ENCODE measurements at regions not wholly inside any gene's neighbourhood (a gene's known extent, or its start where the extent isn't known, plus 50 kb on each side); places are given as distances from the start of the nearest gene placed in this dataset.

- no peak for TF ChIP-seq POLR2A (IDR thresholded peaks at IDR 0.05)
- Histone ChIP-seq H3K36me3 (no peaks in the 10 kb centered on the region), H3K9me3 (peaks cover 0 to 10% (median 0%) of the 10 kb centered on the region in 3 donors), H3K4me3 (no peak overlapping the region), H3K27ac (no peak overlapping the region), H3K4me1 (peaks cover 0 to 16% of the 10 kb centered on the region in 2 donors), H3K27me3 (no peaks in the 10 kb centered on the region)
- in situ Hi-C loops (cut with MboI; ENCODE audit: low sequenced_read_pairs in 4 of 4) (loop anchor here in 1 of 4 donors (5.0 kb wide), 1 partner anchor 43 kb away; no protein-coding TSS in a partner anchor), intact Hi-C loops (cut with DNase I; ENCODE audit: low total_unique reads) (no loop called here)
- DNase-seq = no peak
- ATAC-seq = no peak
These were observed 57.8 kb upstream of the LIFR start for GRCh38 chr5:38613992-38614836.

DNA sequence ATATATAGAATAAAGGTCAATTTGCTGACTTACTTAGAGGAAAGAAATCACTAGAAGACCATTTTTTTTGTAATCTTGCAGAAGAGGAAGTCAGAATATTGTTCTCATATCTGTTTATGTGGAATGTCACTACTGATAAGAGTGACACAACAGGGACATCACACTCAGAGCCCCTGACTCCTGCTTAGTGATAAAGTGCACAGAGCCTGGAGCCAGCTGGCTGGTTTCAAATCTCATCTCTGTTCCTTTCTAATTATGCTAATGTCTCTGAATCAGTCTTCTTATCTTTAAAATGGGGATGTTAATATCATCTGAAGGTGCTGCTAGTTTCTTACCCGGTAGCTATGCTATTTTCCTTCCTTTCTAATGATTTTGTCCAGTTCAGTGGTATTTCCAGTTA, 58.6 kb upstream of the LIFR start:
- H3K4me1 ChIP-seq = peaks cover 0 to 16% of the 10 kb centered on the region in 2 donors
- DNase-seq = no peak
- ATAC-seq = no peak
- no peaks in the 10 kb centered on the region for H3K27me3 ChIP-seq
- no peak overlapping the region for H3K27ac ChIP-seq
- TF ChIP-seq POLR2A (IDR thresholded peaks at IDR 0.05) = no peak
- TF ChIP-seq CTCF (IDR thresholded peaks at IDR 0.05 in 4 of 5, conservative IDR thresholded peaks at IDR 0.05 in 1 of 5) = no peak
- intact Hi-C loops (cut with DNase I; ENCODE audit: low total_unique reads) (no loop called here), in situ Hi-C loops (cut with MboI; ENCODE audit: low sequenced_read_pairs in 4 of 4) (no loop called here)
- no peaks in the 10 kb centered on the region for H3K36me3 ChIP-seq
- H3K9me3 ChIP-seq = peaks cover 0 to 10% (median 0%) of the 10 kb centered on the region in 3 donors
- H3K4me3 ChIP-seq = no peak overlapping the region

DNA sequence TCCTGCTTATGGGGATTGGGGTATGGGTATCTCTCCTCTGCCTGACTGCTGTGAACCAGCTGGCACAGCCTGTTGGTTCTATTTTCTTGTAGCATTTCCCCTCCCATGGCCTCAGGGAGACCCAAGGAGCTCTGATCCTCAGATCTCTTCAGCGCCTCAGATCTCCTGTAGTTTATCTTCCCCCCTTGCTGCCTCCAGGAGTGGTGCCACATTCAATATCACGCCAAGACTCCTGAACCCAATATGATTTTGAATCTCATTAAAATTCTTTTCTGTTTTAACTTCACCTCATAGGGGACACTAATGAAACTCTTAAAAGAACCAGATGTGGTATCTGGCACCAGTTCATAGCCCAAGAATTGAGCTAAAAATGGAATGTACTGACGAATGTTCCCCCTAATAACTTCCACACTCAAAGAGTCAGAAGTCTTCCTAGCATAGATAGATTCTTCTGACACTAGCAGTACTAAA, 59.6 kb upstream of the LIFR start:
- H3K27ac ChIP-seq = no peak overlapping the region
- ATAC-seq (no peak), DNase-seq (no peak)
- no peaks in the 10 kb centered on the region for H3K36me3 ChIP-seq
- in situ Hi-C loops (cut with MboI; ENCODE audit: low sequenced_read_pairs in 4 of 4) = no loop called here
- intact Hi-C loops (cut with DNase I; ENCODE audit: low total_unique reads) = no loop called here
- TF ChIP-seq POLR2A (IDR thresholded peaks at IDR 0.05) (no peak), CTCF (IDR thresholded peaks at IDR 0.05 in 4 of 5, conservative IDR thresholded peaks at IDR 0.05 in 1 of 5) (no peak)
- H3K4me3 ChIP-seq = no peak overlapping the region
- no peaks in the 10 kb centered on the region for H3K27me3 ChIP-seq
- peaks cover 0 to 10% (median 0%) of the 10 kb centered on the region in 3 donors for H3K9me3 ChIP-seq
- H3K4me1 ChIP-seq = peaks cover 0 to 16% of the 10 kb centered on the region in 2 donors

GRCh38 chr5:38618154-38618553, 61.7 kb upstream of the LIFR start:
- Histone ChIP-seq H3K4me1 (peaks cover 0 to 9% of the 10 kb centered on the region in 2 donors), H3K9me3 (peaks cover 0 to 10% (median 0%) of the 10 kb centered on the region in 3 donors), H3K36me3 (no peaks in the 10 kb centered on the region), H3K27ac (no peak overlapping the region), H3K27me3 (no peaks in the 10 kb centered on the region), H3K4me3 (no peak overlapping the region)
- TF ChIP-seq CTCF (IDR thresholded peaks at IDR 0.05 in 4 of 5, conservative IDR thresholded peaks at IDR 0.05 in 1 of 5) (no peak), POLR2A (IDR thresholded peaks at IDR 0.05) (no peak)
- no peak for ATAC-seq
- in situ Hi-C loops (cut with MboI; ENCODE audit: low sequenced_read_pairs in 4 of 4) = no loop called here
- intact Hi-C loops (cut with DNase I; ENCODE audit: low total_unique reads) = no loop called here
- DNase-seq = no peak

GRCh38 chr5:38621331-38621730, 64.9 kb upstream of the LIFR start:
- Histone ChIP-seq H3K4me1 (peaks cover 0 to 1% of the 10 kb centered on the region in 2 donors), H3K27ac (no peak overlapping the region), H3K27me3 (no peaks in the 10 kb centered on the region), H3K4me3 (no peak overlapping the region), H3K9me3 (peaks cover 0 to 10% (median 0%) of the 10 kb centered on the region in 3 donors), H3K36me3 (no peaks in the 10 kb centered on the region)
- intact Hi-C loops (cut with DNase I; ENCODE audit: low total_unique reads) (no loop called here), in situ Hi-C loops (cut with MboI; ENCODE audit: low sequenced_read_pairs in 4 of 4) (no loop called here)
- no peak for ATAC-seq
- TF ChIP-seq POLR2A (IDR thresholded peaks at IDR 0.05) = no peak
- no peak for DNase-seq
